ENCODE measurements at regions not wholly inside any gene's neighbourhood (a gene's known extent, or its start where the extent isn't known, plus 50 kb on each side); places are given as distances from the start of the nearest gene placed in this dataset.

GRCh38 chr20:52621401-52621800, 350.8 kb upstream of the TSHZ2 start:
- no peak for DNase-seq

GRCh38 chr20:52619671-52620070, 352.5 kb upstream of the TSHZ2 start:
- no peak for DNase-seq

- DNase-seq, result no peak
These were observed 353.1 kb upstream of the TSHZ2 start for GRCh38 chr20:52619101-52619500.

GRCh38 chr20:52616629-52617028, 355.5 kb upstream of the TSHZ2 start:
- DNase-seq, result peak; percentile 46

GRCh38 chr20:52614051-52614863, 357.9 kb upstream of the TSHZ2 start:
- no peak for DNase-seq

- DNase-seq, result no peak
These were observed 360.0 kb upstream of the TSHZ2 start for GRCh38 chr20:52612046-52612632.

GRCh38 chr20:52610749-52611148, 361.4 kb upstream of the TSHZ2 start:
- DNase-seq, result no peak

- no peak for DNase-seq
These were observed 370.7 kb upstream of the TSHZ2 start for GRCh38 chr20:52601295-52601971.

- no peak for DNase-seq
These were observed 375.9 kb upstream of the TSHZ2 start for GRCh38 chr20:52596256-52596655.

- no peak for DNase-seq
These were observed 376.6 kb upstream of the TSHZ2 start for GRCh38 chr20:52595518-52595917.

GRCh38 chr20:52593654-52594053, 378.5 kb upstream of the TSHZ2 start:
- no peak for DNase-seq

GRCh38 chr20:52592567-52592966, 379.6 kb upstream of the TSHZ2 start:
- DNase-seq, result no peak

- no peak for DNase-seq
These were observed 382.1 kb upstream of the TSHZ2 start for GRCh38 chr20:52590100-52590499.

GRCh38 chr20:52589251-52589812, 382.8 kb upstream of the TSHZ2 start:
- no peak for DNase-seq

- no peak for DNase-seq
These were observed 385.5 kb upstream of the TSHZ2 start for GRCh38 chr20:52586660-52587059.

GRCh38 chr20:52585333-52585732, 386.8 kb upstream of the TSHZ2 start:
- no peak for DNase-seq

- no peak for DNase-seq
These were observed 387.0 kb upstream of the ZFP64 start for GRCh38 chr20:52578559-52578958.

- DNase-seq, result no peak
These were observed 386.1 kb upstream of the ZFP64 start for GRCh38 chr20:52577696-52578095.

GRCh38 chr20:52572687-52573086, 381.1 kb upstream of the ZFP64 start:
- no peak for DNase-seq

- no peak for DNase-seq
These were observed 377.6 kb upstream of the ZFP64 start for GRCh38 chr20:52569201-52569600.

- no peak for DNase-seq
These were observed 374.0 kb upstream of the ZFP64 start for GRCh38 chr20:52565614-52566013.

- no peak for DNase-seq
These were observed 373.0 kb upstream of the ZFP64 start for GRCh38 chr20:52564594-52564993.

GRCh38 chr20:52552181-52552872, 360.7 kb upstream of the ZFP64 start:
- no peak for DNase-seq

Data from right forelimb (tissue), 1 donor.